B cell (primary cell): ENCODE measurements at regions not wholly inside any gene's neighbourhood (a gene's known extent, or its start where the extent isn't known, plus 50 kb on each side); places are given as distances from the start of the nearest gene placed in this dataset.

Experiments used
- CTCF ChIP-seq: fragments of 200-600 bp; IDR thresholded peaks from one replicate; pipeline ENCODE4 v1.8.0; 2022; ENCODE audit warnings: antibody characterized with exemption, mild to moderate bottlenecking
- EZH2 ChIP-seq: IDR thresholded peaks from 2 replicates; pipeline ENCODE4 v1.6.1; 2012; ENCODE audit warnings: borderline replicate concordance, low read depth, mild to moderate bottlenecking, moderate library complexity, low read length; ENCODE audit not compliant: insufficient read depth, poor library complexity, severe bottlenecking

GRCh38 chr6:140590641-140591040, 1216.2 kb upstream of the CITED2 start:
- TF ChIP-seq CTCF (no peak), EZH2 (no peak)
